ENCODE measurements at regions not wholly inside any gene's neighbourhood (a gene's known extent, or its start where the extent isn't known, plus 50 kb on each side); places are given as distances from the start of the nearest gene placed in this dataset.

- TF ChIP-seq CTCF (IDR thresholded peaks at IDR 0.05; ENCODE audit: poor library complexity) (no peak), EZH2phosphoT487 (IDR thresholded peaks at IDR 0.05; ENCODE audit: low read depth, severe bottlenecking, unreplicated experiment) (no peak)
Measured at GRCh38 chr12:115802767-115803166, 474.7 kb downstream of the MED13L start.

Data from hepatocyte (in vitro differentiated cells).